SU-DHL-6 (cell line): ENCODE measurements at regions not wholly inside any gene's neighbourhood (a gene's known extent, or its start where the extent isn't known, plus 50 kb on each side); places are given as distances from the start of the nearest gene placed in this dataset.

Experiments
- EZH2phosphoT487 ChIP-seq: fragments of 200-600 bp; sonication (generic), shearing (Covaris generic); conservative IDR thresholded peaks from 2 replicates; pipeline ENCODE4 v1.6.1; 2018; ENCODE audit warnings: mild to moderate bottlenecking, antibody characterized with exemption, low read length, moderate library complexity, mixed read lengths
- TF ChIP-seq, protein P1 (sequence below): fragments of 200-600 bp; sonication (generic); IDR thresholded peaks from one replicate; pipeline ENCODE4 v1.5.1; 2017; ENCODE audit warnings: antibody characterized with exemption, mild to moderate bottlenecking, low read length, moderate library complexity; ENCODE audit not compliant: insufficient read depth, poor library complexity, severe bottlenecking

DNA sequence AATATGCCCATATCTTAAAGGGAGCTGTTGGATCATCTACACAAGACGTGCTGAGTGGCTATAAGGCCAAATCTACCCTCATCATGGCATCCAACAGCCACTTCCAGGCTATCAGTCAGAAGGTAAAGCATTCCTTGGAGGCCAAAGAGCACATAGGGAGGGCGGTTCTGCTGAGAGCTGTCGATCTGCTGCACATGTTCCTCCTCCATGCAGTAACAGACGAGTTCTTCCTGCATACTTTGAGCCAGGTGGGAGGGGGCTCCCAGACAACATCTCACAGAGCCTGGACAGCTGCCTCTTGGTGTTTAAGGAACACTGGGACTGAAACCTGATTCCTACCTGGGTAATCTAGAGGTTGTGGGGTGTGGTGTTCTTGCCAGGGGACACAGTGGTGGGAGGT, 93.3 kb upstream of the RAI14 start:
- TF ChIP-seq, protein P1, sequence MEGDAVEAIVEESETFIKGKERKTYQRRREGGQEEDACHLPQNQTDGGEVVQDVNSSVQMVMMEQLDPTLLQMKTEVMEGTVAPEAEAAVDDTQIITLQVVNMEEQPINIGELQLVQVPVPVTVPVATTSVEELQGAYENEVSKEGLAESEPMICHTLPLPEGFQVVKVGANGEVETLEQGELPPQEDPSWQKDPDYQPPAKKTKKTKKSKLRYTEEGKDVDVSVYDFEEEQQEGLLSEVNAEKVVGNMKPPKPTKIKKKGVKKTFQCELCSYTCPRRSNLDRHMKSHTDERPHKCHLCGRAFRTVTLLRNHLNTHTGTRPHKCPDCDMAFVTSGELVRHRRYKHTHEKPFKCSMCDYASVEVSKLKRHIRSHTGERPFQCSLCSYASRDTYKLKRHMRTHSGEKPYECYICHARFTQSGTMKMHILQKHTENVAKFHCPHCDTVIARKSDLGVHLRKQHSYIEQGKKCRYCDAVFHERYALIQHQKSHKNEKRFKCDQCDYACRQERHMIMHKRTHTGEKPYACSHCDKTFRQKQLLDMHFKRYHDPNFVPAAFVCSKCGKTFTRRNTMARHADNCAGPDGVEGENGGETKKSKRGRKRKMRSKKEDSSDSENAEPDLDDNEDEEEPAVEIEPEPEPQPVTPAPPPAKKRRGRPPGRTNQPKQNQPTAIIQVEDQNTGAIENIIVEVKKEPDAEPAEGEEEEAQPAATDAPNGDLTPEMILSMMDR, result no peak
- TF ChIP-seq EZH2phosphoT487, result no peak
